GM12878 (cell line): ENCODE measurements at regions not wholly inside any gene's neighbourhood (a gene's known extent, or its start where the extent isn't known, plus 50 kb on each side); places are given as distances from the start of the nearest gene placed in this dataset.

Source experiments
- BHLHE40 ChIP-seq, 2 experiments: fragments of 450-650 bp in 1 of 2; IDR thresholded peaks; 2 replicates each; pipeline ENCODE4 v1.6.1; 2011 to 2017; ENCODE audit warnings: low read depth in 2 of 2, borderline replicate concordance in 1 of 2, improper control_type of control experiment in 1 of 2, low read length in 1 of 2, mild to moderate bottlenecking in 1 of 2
- ESRRA ChIP-seq: IDR thresholded peaks from 2 replicates; pipeline ENCODE4 v1.6.1; 2012; ENCODE audit warnings: mild to moderate bottlenecking, low read length, improper control_type of control experiment
- ETV6 ChIP-seq, 2 experiments: fragments of 450-650 bp in 1 of 2; IDR thresholded peaks in 1 of 2; conservative IDR thresholded peaks in 1 of 2; 2 replicates each; pipeline ENCODE4 v1.6.1; 2014; ENCODE audit warnings: antibody characterized with exemption in 1 of 2, borderline replicate concordance in 1 of 2, low read depth in 1 of 2, mild to moderate bottlenecking in 1 of 2, moderate library complexity in 1 of 2
- MYC ChIP-seq: IDR thresholded peaks from 2 replicates; pipeline ENCODE4 v1.6.1; 2011; ENCODE audit warnings: mild to moderate bottlenecking, low read length, moderate library complexity, inconsistent platforms; ENCODE audit not compliant: insufficient read depth, insufficient replicate concordance, insufficient read length, severe bottlenecking
- SIN3A ChIP-seq: IDR thresholded peaks from 2 replicates; pipeline ENCODE4 v1.6.1; 2012; ENCODE audit warnings: low read depth, low read length, improper control_type of control experiment
- YY1 ChIP-seq: IDR thresholded peaks from 2 replicates; pipeline ENCODE4 v1.6.1; 2011; ENCODE audit warnings: low read depth, mild to moderate bottlenecking, low read length
- ZNF274 ChIP-seq: IDR thresholded peaks from one replicate; pipeline ENCODE4 v1.8.0; 2011; ENCODE audit not compliant: insufficient read length, insufficient read depth
- TF ChIP-seq, protein P1 (sequence below): fragments of 150-350 bp; IDR thresholded peaks from 2 replicates; pipeline ENCODE4 v1.6.1; 2014; ENCODE audit warnings: mild to moderate bottlenecking, low read depth, low read length
- TF ChIP-seq, protein P2 (sequence below), 3 experiments: IDR thresholded peaks in 2 of 3; conservative IDR thresholded peaks in 1 of 3; 2 replicates each; pipeline ENCODE4 v1.5.1; 2011; ENCODE audit warnings: low read depth in 3 of 3, low read length in 3 of 3, mild to moderate bottlenecking in 3 of 3, control low read depth in 2 of 3, moderate library complexity in 2 of 3, inconsistent platforms in 1 of 3, mixed read lengths in 1 of 3; ENCODE audit not compliant: control insufficient read depth in 2 of 3, insufficient read depth in 1 of 3; ENCODE audit errors: extremely low read depth in 1 of 3
- TF ChIP-seq, protein P3 (sequence below): IDR thresholded peaks from 2 replicates; pipeline ENCODE4 v1.6.1; 2011; ENCODE audit warnings: mild to moderate bottlenecking, low read depth, low read length, moderate library complexity; ENCODE audit not compliant: insufficient replicate concordance
- TF ChIP-seq, protein P4 (sequence below): fragments of 450-650 bp; IDR thresholded peaks from 2 replicates; pipeline ENCODE4 v1.6.1; 2018; ENCODE audit warnings: borderline replicate concordance, mild to moderate bottlenecking; ENCODE audit not compliant: partially characterized antibody

DNA sequence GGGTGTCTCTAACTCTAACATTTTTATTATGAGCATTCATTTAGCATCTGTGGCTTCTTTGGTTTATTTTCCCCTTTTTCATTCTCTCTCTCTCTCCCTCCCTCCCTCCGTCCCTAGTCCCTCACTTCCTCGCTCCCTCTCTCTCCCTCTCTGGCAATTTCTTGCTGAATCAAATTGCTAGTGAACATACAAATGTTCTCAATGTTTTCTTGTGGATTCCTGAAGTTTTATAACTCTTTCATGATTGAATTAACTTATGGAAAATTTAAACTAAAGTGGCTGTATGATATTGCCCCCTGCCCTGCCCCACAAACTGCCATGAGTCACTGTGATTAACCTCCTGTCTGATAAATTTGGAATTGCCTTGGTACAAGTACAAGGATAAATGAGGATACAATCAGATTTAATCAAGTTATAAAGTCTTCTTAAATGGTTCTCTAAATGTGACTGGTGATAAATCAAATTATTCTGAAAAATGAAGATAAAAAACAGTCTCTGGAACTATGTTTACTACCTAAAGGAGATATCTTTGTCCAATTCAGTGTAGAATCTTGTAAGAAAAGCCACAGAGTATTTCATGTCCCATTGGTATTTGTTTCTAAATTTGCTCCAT, 143.0 kb upstream of the PDGFD start:
- TF ChIP-seq, protein P1, sequence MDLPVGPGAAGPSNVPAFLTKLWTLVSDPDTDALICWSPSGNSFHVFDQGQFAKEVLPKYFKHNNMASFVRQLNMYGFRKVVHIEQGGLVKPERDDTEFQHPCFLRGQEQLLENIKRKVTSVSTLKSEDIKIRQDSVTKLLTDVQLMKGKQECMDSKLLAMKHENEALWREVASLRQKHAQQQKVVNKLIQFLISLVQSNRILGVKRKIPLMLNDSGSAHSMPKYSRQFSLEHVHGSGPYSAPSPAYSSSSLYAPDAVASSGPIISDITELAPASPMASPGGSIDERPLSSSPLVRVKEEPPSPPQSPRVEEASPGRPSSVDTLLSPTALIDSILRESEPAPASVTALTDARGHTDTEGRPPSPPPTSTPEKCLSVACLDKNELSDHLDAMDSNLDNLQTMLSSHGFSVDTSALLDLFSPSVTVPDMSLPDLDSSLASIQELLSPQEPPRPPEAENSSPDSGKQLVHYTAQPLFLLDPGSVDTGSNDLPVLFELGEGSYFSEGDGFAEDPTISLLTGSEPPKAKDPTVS, result no peak
- TF ChIP-seq BHLHE40 (IDR thresholded peaks at IDR 0.05; ENCODE audit: borderline replicate concordance in 1 of 2, low read depth in 2 of 2, low read length in 1 of 2) (no peak), YY1 (no peak), ETV6 (conservative IDR thresholded peaks at IDR 0.05 in 1 of 2, IDR thresholded peaks at IDR 0.05 in 1 of 2; ENCODE audit: borderline replicate concordance in 1 of 2, low read depth in 1 of 2) (no peak), SIN3A (no peak), MYC (no peak), ESRRA (no peak), ZNF274 (no peak)
- TF ChIP-seq, protein P2, sequence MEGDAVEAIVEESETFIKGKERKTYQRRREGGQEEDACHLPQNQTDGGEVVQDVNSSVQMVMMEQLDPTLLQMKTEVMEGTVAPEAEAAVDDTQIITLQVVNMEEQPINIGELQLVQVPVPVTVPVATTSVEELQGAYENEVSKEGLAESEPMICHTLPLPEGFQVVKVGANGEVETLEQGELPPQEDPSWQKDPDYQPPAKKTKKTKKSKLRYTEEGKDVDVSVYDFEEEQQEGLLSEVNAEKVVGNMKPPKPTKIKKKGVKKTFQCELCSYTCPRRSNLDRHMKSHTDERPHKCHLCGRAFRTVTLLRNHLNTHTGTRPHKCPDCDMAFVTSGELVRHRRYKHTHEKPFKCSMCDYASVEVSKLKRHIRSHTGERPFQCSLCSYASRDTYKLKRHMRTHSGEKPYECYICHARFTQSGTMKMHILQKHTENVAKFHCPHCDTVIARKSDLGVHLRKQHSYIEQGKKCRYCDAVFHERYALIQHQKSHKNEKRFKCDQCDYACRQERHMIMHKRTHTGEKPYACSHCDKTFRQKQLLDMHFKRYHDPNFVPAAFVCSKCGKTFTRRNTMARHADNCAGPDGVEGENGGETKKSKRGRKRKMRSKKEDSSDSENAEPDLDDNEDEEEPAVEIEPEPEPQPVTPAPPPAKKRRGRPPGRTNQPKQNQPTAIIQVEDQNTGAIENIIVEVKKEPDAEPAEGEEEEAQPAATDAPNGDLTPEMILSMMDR (IDR thresholded peaks at IDR 0.05 in 2 of 3, conservative IDR thresholded peaks at IDR 0.05 in 1 of 3; ENCODE audit: control insufficient read depth in 2 of 3, extremely low read depth in 1 of 3, insufficient read depth in 1 of 3, low read depth in 3 of 3, low read length in 3 of 3), result no peak
- TF ChIP-seq, protein P3, sequence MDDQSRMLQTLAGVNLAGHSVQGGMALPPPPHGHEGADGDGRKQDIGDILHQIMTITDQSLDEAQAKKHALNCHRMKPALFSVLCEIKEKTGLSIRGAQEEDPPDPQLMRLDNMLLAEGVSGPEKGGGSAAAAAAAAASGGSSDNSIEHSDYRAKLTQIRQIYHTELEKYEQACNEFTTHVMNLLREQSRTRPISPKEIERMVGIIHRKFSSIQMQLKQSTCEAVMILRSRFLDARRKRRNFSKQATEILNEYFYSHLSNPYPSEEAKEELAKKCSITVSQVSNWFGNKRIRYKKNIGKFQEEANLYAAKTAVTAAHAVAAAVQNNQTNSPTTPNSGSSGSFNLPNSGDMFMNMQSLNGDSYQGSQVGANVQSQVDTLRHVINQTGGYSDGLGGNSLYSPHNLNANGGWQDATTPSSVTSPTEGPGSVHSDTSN, result no peak
- TF ChIP-seq, protein P4, sequence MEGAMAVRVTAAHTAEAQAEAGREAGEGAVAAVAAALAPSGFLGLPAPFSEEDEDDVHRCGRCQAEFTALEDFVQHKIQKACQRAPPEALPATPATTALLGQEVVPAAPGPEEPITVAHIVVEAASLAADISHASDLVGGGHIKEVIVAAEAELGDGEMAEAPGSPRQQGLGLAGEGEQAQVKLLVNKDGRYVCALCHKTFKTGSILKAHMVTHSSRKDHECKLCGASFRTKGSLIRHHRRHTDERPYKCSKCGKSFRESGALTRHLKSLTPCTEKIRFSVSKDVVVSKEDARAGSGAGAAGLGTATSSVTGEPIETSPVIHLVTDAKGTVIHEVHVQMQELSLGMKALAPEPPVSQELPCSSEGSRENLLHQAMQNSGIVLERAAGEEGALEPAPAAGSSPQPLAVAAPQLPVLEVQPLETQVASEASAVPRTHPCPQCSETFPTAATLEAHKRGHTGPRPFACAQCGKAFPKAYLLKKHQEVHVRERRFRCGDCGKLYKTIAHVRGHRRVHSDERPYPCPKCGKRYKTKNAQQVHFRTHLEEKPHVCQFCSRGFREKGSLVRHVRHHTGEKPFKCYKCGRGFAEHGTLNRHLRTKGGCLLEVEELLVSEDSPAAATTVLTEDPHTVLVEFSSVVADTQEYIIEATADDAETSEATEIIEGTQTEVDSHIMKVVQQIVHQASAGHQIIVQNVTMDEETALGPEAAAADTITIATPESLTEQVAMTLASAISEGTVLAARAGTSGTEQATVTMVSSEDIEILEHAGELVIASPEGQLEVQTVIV, result no peak
